Activated T-cell treated with anti-CD3 and anti-CD28 coated beads, Interleukin-2, amount 50 U/mL, for 4 hours (primary cell): ENCODE measurements at regions not wholly inside any gene's neighbourhood (a gene's known extent, or its start where the extent isn't known, plus 50 kb on each side); places are given as distances from the start of the nearest gene placed in this dataset.

Experiments used
- ATAC-seq, 2 donors: fragments of 200-7000 bp; cut with Tn5 transposase; one replicate each; pipeline ENCODE4 v1.10.0; 2021
- DNase-seq: peaks from one replicate; pipeline ENCODE4 v3.0.0-alpha.2; 2020
- H3K27me3 Mint-ChIP-seq: one replicate; pipeline ENCODE4 v1.8.0; 2021; ENCODE audit warnings: low read depth, mixed read lengths
- H3K36me3 Mint-ChIP-seq: one replicate; pipeline ENCODE4 v1.8.0; 2022; ENCODE audit warnings: mixed read lengths; ENCODE audit not compliant: insufficient read depth
- H3K4me1 Mint-ChIP-seq: one replicate; pipeline ENCODE4 v1.8.0; 2021; ENCODE audit warnings: low read depth, mixed read lengths
- H3K4me3 Mint-ChIP-seq: one replicate; pipeline ENCODE4 v1.8.0; 2021; ENCODE audit warnings: mild to moderate bottlenecking, moderate library complexity, mixed read lengths
- H3K9me3 Mint-ChIP-seq: one replicate; pipeline ENCODE4 v1.8.0; 2021; ENCODE audit warnings: mixed read lengths

DNA sequence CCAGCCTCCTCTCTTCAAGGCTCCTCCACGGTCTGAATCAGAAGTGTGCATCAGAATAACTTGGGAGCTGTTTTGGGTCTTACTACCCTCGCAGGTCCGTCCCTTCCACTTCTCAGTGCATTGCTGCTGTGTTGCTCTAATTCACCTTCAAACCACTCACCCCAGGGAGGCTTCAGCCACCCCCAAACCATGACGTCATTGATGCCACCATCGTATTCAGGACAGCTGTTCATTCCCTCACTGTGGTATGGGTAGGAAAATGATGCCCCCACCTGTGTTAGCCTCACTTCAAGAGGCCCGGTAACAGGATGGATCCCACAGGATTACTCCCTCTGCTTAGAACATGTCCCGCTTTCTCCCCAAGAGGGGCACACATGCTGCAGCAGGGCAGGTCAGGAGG is 1005.7 kb downstream of the UQCRFS1 start:
- peaks cover 5% of the 10 kb centered on the region for H3K9me3 Mint-ChIP-seq
- ATAC-seq (no peak), DNase-seq (no peak)
- H3K4me1 Mint-ChIP-seq = no peaks in the 10 kb centered on the region
- H3K4me3 Mint-ChIP-seq = no peak overlapping the region
- no peaks in the 10 kb centered on the region for H3K36me3 Mint-ChIP-seq
- peaks cover 1% of the 10 kb centered on the region for H3K27me3 Mint-ChIP-seq

DNA sequence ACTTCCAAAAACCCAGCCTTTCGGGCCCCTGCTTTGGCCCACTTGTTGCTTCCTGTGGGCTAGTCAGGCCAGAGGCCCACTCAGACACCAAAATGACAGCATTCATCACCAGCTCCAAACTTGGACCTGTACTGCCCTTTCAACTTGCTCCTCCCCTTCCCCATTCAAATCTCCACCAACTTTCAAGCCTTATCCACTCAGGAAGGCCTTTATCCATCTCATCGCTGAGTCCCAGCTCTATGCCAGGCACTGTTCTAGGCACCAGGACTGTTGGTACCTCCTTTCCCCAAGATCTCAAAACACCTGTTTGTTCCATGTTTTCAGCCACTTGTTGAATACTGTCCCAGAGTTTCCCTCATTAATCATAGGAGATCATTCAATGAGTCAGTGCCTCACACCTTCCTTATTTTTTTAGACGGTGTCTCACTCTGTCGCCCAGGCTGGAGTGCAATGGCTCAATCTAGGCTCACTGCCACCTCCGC is 1011.4 kb downstream of the UQCRFS1 start:
- Mint-ChIP-seq H3K27me3 (no peaks in the 10 kb centered on the region), H3K4me3 (no peak overlapping the region), H3K4me1 (no peaks in the 10 kb centered on the region), H3K36me3 (peaks cover 2% of the 10 kb centered on the region), H3K9me3 (peaks cover 11% of the 10 kb centered on the region)
- DNase-seq = no peak
- no peak for ATAC-seq

DNA sequence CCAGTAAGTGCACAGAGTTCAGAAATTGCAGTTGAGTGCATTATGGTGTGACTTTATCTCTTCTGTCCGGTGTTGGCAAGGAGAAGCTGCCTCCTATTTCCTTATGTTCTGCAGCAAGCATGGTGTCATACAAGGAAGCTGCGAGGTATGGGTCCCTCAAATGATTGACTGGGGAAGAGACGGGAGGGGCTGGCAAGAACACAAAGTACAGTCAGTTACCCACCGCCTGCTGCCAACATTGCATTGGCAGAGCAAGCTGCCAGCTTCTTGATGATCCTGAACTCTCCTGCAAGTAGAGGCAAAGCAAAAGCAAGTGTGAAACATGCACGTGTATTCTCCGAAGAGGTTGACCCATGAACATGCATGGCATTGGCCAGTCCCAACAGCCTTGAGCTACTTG is 1013.6 kb downstream of the UQCRFS1 start:
- DNase-seq = no peak
- no peaks in the 10 kb centered on the region for H3K4me1 Mint-ChIP-seq
- peaks cover 14% of the 10 kb centered on the region for H3K9me3 Mint-ChIP-seq
- no peaks in the 10 kb centered on the region for H3K27me3 Mint-ChIP-seq
- H3K36me3 Mint-ChIP-seq = peaks cover 2% of the 10 kb centered on the region
- no peak overlapping the region for H3K4me3 Mint-ChIP-seq
- ATAC-seq = no peak

DNA sequence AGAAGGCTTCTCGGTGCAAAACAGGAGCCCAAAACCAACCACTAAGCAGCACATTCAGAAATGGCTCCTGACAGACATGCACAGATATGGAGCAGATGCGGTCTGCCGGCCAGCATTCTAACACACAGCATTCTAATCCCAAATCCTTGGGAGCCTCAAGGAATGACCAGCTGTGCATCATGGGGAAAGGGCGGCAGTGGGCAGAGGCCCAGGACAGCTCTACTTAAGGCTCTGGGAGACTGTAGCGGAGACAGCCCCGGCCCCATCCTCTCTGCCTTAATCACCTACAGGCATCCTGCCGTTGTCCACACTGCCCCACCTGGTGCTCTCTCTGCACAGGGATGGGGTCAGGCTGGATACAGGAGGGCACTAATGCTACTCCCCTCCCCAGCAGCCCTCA is 1016.0 kb downstream of the UQCRFS1 start:
- Mint-ChIP-seq H3K4me1 (no peaks in the 10 kb centered on the region), H3K27me3 (no peaks in the 10 kb centered on the region), H3K4me3 (no peak overlapping the region), H3K36me3 (peaks cover 2% of the 10 kb centered on the region), H3K9me3 (peaks cover 9% of the 10 kb centered on the region)
- no peak for ATAC-seq
- DNase-seq = no peak

DNA sequence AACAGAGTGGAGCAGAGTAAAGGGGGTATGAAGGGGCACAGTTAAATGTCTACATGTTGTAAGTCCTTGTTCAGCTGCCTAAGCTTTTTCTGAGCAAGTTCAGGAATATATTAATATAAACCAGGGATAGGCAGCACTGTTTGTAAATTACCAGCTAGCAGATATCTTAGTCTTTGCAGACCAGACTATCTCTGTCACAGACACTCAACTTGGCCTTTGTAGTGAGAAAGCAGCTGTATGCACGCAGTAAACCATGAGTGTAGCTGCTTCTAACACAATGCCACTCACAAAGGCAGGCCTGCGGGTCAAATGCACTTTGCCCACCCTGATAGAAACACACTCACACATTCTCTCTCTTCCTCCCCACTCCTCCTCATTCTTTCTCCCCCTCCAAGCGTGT is 1016.9 kb downstream of the UQCRFS1 start:
- H3K9me3 Mint-ChIP-seq = peaks cover 3% of the 10 kb centered on the region
- DNase-seq (no peak), ATAC-seq (no peak)
- H3K4me1 Mint-ChIP-seq = no peaks in the 10 kb centered on the region
- no peaks in the 10 kb centered on the region for H3K36me3 Mint-ChIP-seq
- no peak overlapping the region for H3K4me3 Mint-ChIP-seq
- H3K27me3 Mint-ChIP-seq = no peaks in the 10 kb centered on the region

DNA sequence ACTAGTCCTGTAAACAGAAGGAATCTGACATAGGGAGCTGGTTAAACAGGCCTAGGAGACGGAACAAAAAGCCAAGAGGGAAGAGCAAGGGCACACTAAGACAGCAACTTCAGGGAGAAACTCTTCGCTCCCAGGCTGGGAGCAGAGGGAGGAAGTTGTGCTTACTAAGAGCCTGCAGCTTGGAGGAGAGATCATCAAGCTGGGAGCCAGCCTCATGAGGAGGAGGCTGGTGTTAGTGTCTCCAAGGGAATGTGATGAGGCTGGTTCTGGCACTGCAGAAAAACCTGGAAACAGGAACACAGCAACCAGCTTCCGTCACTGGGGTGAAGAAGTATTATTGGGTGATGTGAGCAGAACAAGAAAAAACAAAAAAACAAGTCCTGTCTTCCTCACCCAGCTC is 1027.3 kb downstream of the UQCRFS1 start:
- no peaks in the 10 kb centered on the region for H3K4me1 Mint-ChIP-seq
- peaks cover 9% of the 10 kb centered on the region for H3K9me3 Mint-ChIP-seq
- DNase-seq (no peak), ATAC-seq (no peak)
- no peaks in the 10 kb centered on the region for H3K27me3 Mint-ChIP-seq
- H3K36me3 Mint-ChIP-seq = no peaks in the 10 kb centered on the region
- no peak overlapping the region for H3K4me3 Mint-ChIP-seq

DNA sequence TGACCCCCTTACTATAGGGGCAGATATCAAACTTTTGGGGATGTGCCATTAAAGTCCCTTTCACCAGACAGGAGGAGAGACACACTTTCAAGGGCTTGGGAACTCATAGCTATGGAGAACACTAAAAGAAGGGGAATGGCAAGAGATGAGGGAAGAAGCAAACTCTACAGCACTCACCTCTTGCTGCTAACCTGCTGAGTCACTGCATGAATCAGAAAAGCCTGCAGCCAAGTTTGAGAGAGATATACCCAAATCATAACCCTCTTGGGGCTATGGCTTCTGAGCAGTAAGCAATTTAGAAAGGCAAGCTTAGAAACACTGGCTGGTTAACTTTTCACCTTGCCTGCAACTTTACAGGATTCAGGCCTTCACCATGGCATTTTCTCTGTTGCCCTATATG is 1028.0 kb downstream of the UQCRFS1 start:
- H3K4me3 Mint-ChIP-seq = no peak overlapping the region
- peaks cover 9% of the 10 kb centered on the region for H3K9me3 Mint-ChIP-seq
- H3K27me3 Mint-ChIP-seq = no peaks in the 10 kb centered on the region
- no peak for ATAC-seq
- no peaks in the 10 kb centered on the region for H3K4me1 Mint-ChIP-seq
- H3K36me3 Mint-ChIP-seq = no peaks in the 10 kb centered on the region
- DNase-seq = no peak

DNA sequence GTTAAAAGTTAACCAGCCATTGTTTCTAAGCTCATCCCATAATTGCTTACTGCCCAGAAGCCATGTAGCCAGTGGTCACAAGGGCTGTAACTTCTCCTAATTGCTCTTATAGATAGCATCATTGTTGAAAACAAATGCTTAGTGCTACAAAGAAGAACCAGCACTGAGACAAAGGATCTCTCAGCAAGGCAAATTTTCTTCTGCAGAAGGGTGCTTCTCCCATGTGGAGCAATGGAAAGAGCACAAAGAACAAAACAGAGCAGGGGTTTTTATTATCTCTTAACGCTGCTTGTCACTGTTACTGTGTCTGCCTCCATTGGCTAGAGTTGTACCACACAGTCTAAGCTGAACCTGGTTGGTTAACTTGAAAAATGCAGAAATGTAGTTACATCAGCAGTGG is 1036.8 kb downstream of the UQCRFS1 start:
- Mint-ChIP-seq H3K36me3 (no peaks in the 10 kb centered on the region), H3K4me1 (no peaks in the 10 kb centered on the region), H3K9me3 (peaks cover 34% of the 10 kb centered on the region), H3K4me3 (no peak overlapping the region), H3K27me3 (no peaks in the 10 kb centered on the region)
- DNase-seq (no peak), ATAC-seq (no peak)

DNA sequence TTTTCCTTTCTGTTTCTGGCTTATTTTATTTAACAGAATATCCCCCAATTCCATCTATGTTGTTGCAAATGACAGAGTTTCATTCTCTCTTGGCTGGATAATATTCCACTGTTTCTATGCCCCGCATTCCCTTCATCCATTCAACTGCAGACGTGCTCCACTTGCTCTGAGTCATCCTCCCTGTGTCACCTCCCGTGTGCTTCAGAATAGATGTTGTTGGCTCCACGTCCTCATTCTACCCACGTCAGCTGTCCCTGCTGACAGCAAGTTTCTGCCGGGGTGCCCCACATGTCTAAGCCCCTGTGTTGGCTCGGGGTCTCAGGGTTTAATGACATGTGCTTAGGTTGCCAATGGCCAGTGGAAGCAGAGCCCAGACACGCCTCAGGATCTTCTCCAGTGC is 1041.0 kb downstream of the UQCRFS1 start:
- no peak overlapping the region for H3K4me3 Mint-ChIP-seq
- no peaks in the 10 kb centered on the region for H3K4me1 Mint-ChIP-seq
- no peak for DNase-seq
- no peaks in the 10 kb centered on the region for H3K36me3 Mint-ChIP-seq
- ATAC-seq = no peak
- no peaks in the 10 kb centered on the region for H3K27me3 Mint-ChIP-seq
- peaks cover 27% of the 10 kb centered on the region for H3K9me3 Mint-ChIP-seq

DNA sequence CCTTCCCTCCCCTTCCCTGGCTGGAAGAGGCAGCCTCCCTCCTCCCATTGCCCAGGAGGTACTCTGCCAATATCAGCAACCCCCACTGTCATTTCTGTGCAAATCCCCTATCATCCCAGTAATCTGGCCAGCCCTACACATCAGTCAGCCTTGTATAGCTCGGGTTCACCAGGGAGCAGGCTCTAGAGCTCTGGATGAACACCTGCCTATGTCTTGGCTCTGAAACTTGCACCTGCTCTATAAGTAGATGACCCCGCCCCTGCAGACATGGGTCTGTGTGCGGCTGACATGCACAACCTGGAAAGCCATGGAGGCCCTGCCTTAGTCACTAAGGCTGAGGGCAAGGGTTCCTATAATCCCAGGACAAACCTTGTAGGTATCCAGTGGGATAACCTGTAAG is 1042.9 kb downstream of the UQCRFS1 start:
- Mint-ChIP-seq H3K4me1 (no peaks in the 10 kb centered on the region), H3K9me3 (peaks cover 15% of the 10 kb centered on the region), H3K36me3 (no peaks in the 10 kb centered on the region), H3K4me3 (no peak overlapping the region), H3K27me3 (no peaks in the 10 kb centered on the region)
- no peak for ATAC-seq
- DNase-seq = no peak

DNA sequence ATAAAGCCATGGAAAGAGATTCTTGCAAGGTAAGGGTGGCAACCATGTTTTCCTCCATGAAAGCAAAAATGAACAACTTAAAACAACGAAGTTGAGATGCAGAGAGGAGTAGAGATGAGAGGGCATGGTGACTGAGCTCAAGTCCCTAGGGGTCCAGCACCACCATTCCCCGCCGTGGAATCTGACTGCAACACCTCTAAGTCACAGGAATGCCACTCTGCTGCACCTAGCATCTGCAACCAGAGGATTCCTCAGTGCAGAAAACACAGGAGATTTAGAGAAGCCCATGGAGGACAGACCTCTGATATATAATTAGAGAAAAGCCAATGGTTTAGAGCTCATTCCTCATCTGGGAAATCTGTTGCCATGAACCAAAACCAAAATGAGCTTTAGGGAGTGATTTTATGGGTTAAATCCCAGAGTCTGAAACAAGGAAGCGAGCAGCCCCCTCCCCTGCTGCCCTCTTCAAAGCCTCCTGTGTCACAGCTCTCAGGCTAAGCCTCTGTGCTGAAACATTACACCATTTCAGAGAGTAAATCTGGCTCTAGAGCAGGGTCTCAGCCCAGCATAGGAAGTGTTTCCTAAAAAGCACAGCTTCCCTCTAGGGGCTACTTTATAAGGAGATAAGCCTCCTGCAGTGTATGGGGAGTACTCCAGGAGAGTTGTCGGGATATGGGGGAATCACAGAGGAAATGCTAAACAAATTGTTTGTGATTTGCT is 1043.6 kb downstream of the UQCRFS1 start:
- Mint-ChIP-seq H3K4me1 (no peaks in the 10 kb centered on the region), H3K36me3 (no peaks in the 10 kb centered on the region), H3K4me3 (no peak overlapping the region), H3K9me3 (peaks cover 13% of the 10 kb centered on the region), H3K27me3 (no peaks in the 10 kb centered on the region)
- ATAC-seq (no peak), DNase-seq (no peak)

DNA sequence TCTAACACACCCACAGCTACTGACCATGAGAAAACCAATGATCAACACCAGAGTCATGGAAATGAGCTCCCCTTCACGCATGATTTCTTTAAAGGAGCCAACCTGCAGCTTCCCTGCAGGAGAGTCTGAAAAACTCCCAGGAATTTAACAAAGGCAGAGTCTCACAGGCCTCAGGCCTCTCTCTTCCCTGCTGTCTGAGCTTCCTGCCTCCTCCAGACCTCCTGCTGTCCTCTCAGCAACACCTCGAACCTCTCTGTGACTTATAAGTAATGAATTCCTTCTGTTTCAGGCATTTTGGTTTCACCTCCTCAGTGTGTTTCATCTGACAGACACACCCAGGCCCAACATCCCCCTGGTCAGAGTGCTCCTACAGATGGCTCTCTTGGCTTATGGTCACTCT is 1044.4 kb downstream of the UQCRFS1 start:
- Mint-ChIP-seq H3K36me3 (no peaks in the 10 kb centered on the region), H3K9me3 (peaks cover 11% of the 10 kb centered on the region), H3K4me3 (no peak overlapping the region), H3K27me3 (no peaks in the 10 kb centered on the region), H3K4me1 (no peaks in the 10 kb centered on the region)
- no peak for ATAC-seq
- no peak for DNase-seq

DNA sequence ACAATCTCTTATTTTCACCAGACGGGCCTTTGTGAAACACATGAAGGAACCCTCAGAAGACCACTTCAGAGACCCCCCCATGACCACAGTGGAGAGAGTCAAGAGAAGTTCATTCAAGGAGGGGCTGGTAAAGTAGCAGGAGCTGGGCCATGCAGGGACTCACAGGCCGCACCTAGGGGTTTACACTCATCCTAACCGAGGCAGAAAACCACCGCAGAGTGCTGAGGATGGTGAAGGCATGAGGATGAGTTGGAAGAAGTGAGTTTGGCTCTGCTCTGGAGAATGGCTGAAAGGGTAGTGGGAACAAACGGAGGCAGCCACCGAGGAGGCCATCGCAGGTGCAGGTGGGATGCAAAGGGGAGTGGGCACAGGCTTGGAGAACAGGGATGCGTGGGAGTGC is 1046.9 kb downstream of the UQCRFS1 start:
- Mint-ChIP-seq H3K27me3 (no peaks in the 10 kb centered on the region), H3K9me3 (peaks cover 7% of the 10 kb centered on the region), H3K4me1 (no peaks in the 10 kb centered on the region), H3K4me3 (no peak overlapping the region), H3K36me3 (no peaks in the 10 kb centered on the region)
- DNase-seq (no peak), ATAC-seq (no peak)

DNA sequence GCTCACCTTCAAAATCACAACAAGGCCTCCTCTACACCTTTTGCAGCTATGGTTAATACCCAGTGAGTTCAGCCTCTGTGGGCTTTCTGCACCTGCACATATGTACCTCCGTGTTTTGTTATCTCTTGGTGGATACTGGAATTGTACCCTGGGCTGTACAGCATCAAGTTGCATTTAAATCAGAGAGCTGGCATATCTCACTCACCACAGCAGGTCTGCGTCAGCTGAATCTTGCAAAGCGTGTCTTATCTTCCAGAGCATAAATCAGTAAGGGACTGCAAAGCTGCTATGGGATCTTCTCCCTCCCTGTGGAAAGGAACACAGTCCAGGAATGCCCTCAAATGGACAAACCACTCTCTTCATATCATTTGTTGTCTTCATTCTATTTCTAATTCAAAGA is 1048.7 kb downstream of the UQCRFS1 start:
- no peak for DNase-seq
- H3K4me3 Mint-ChIP-seq = no peak overlapping the region
- H3K27me3 Mint-ChIP-seq = no peaks in the 10 kb centered on the region
- ATAC-seq = no peak
- peaks cover 15% of the 10 kb centered on the region for H3K9me3 Mint-ChIP-seq
- H3K4me1 Mint-ChIP-seq = no peaks in the 10 kb centered on the region
- no peaks in the 10 kb centered on the region for H3K36me3 Mint-ChIP-seq

DNA sequence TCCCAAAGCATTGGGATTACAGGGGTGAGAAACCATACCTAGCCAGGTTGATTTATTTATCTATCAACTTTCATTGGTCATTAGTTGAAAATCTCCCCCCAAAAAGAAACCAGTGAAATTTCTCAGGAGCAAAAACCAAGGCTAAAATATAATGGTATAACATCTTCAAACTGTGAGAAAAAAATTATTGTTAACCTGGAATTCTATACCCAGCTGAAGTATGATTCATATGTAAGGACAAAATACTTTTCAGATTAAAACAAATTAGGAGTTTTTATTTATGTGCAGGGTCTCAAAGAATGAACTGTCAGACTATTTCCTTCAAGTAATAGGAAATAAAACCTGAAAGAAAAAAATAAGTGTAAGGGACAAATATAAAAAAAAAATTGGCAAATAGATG is 1053.9 kb downstream of the UQCRFS1 start:
- H3K27me3 Mint-ChIP-seq = no peaks in the 10 kb centered on the region
- no peak overlapping the region for H3K4me3 Mint-ChIP-seq
- peaks cover 26% of the 10 kb centered on the region for H3K9me3 Mint-ChIP-seq
- no peaks in the 10 kb centered on the region for H3K36me3 Mint-ChIP-seq
- no peaks in the 10 kb centered on the region for H3K4me1 Mint-ChIP-seq
- DNase-seq (no peak), ATAC-seq (no peak)

DNA sequence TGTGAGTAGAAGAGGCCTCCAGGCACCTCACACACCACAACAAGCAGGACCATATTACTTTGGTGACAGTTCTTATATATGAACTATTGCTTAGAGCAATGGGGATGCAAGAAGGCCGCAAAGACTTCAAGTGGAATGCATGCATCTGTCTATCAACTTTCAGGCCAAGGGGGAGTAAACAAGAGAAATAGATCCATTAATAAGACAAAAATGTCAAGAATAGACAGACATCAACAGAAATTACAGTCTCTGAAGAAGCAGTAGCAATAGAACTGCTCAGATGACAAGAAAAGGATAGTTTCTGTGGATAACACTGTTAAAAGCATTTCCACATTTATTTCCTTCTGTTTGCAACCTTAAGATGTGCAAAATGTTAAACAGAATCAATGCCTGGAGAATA is 1057.7 kb downstream of the UQCRFS1 start:
- Mint-ChIP-seq H3K4me1 (no peaks in the 10 kb centered on the region), H3K36me3 (no peaks in the 10 kb centered on the region), H3K9me3 (peaks cover 19% of the 10 kb centered on the region), H3K4me3 (no peak overlapping the region), H3K27me3 (no peaks in the 10 kb centered on the region)
- DNase-seq = no peak
- ATAC-seq = no peak
